C4-2B (cell line): ENCODE measurements at regions not wholly inside any gene's neighbourhood (a gene's known extent, or its start where the extent isn't known, plus 50 kb on each side); places are given as distances from the start of the nearest gene placed in this dataset.

ENCODE experiments used
- CTCF ChIP-seq: fragments of 450-650 bp; conservative IDR thresholded peaks from 2 replicates; pipeline ENCODE4 v1.5.1; 2017; ENCODE audit warnings: mild to moderate bottlenecking
- ZFX ChIP-seq: fragments of 450-650 bp; IDR thresholded peaks from 2 replicates; pipeline ENCODE4 v1.6.1; 2017

- TF ChIP-seq CTCF (no peak), ZFX (no peak)
Observed at GRCh38 chr12:74619884-74620283, 82.2 kb downstream of the ATXN7L3B start.
